Uterus (tissue), 2 donors: ENCODE measurements at regions not wholly inside any gene's neighbourhood (a gene's known extent, or its start where the extent isn't known, plus 50 kb on each side); places are given as distances from the start of the nearest gene placed in this dataset.
"Not testable (repeated sequence)": the region's sequence is repeated elsewhere in the genome, so short reads cannot be mapped to it uniquely, and the experiment has no call there.

Experiments used
- CTCF ChIP-seq, 4 experiments: fragments of 200-600 bp in 2 of 4; fragments of 450-650 bp in 2 of 4; sonication (generic) in 2 of 4; IDR thresholded peaks; one replicate each; pipeline ENCODE4 v1.5.1; 2016 to 2019; ENCODE audit warnings: antibody characterized with exemption in 4 of 4, mild to moderate bottlenecking in 2 of 4, moderate library complexity in 1 of 4
- POLR2A ChIP-seq, 2 donors: fragments of 450-650 bp; IDR thresholded peaks; one replicate each; pipeline ENCODE4 v1.6.1; 2016; ENCODE audit warnings: antibody characterized with exemption in 2 of 2, mild to moderate bottlenecking in 1 of 2, moderate library complexity in 1 of 2

- not testable (repeated sequence) for TF ChIP-seq CTCF, POLR2A (IDR thresholded peaks at IDR 0.05)
Measured at GRCh38 chr5:163266249-163266648, 171.1 kb upstream of the CCNG1 start.
